SK-N-SH (cell line): ENCODE measurements at regions not wholly inside any gene's neighbourhood (a gene's known extent, or its start where the extent isn't known, plus 50 kb on each side); places are given as distances from the start of the nearest gene placed in this dataset.

Experiments
- CTCF ChIA-PET: fragments of 300-600, 350-600 bp; formaldehyde crosslinking; extraction: SDS; loops from one replicate; lab custom pipeline; 2021; lab: Yijun Ruan, JAX
- POLR2A ChIA-PET: fragments of 350-600 bp; sonication (Branson Sonifier 250); formaldehyde crosslinking; extraction: SDS; loops from one replicate; lab custom pipeline; 2020; ENCODE audit warnings: antibody characterized with exemption, inconsistent platforms; lab: Yijun Ruan, JAX
- DNase-seq: peaks from one replicate; pipeline ENCODE4 v3.0.0; 2012
- H2AFZ ChIP-seq: fragments of 200-600 bp; sonication (generic); 2 replicates; pipeline ENCODE4 v1.8.1; 2016; ENCODE audit warnings: antibody characterized with exemption, mild to moderate bottlenecking, low read depth
- H3F3A ChIP-seq: fragments of 200-600 bp; sonication (generic); replicated peaks from 2 replicates; pipeline ENCODE3; 2016; ENCODE audit warnings: antibody characterized with exemption, mild to moderate bottlenecking; ENCODE audit not compliant: insufficient read depth
- H3K27ac ChIP-seq, 2 experiments: fragments of 200-500 bp in 1 of 2; fragments of 200-600 bp in 1 of 2; sonication (Bioruptor generic) in 1 of 2; sonication (generic), shearing (Covaris generic) in 1 of 2; 2 replicates each; pipeline versions ENCODE4 v1.5.1 to v1.6.1; 2014 to 2016; ENCODE audit warnings: low read depth in 2 of 2, inconsistent platforms in 1 of 2, low read length in 1 of 2, mild to moderate bottlenecking in 1 of 2, mixed read lengths in 1 of 2
- H3K27me3 ChIP-seq: fragments of 200-600 bp; sonication (generic), shearing (Covaris generic); 2 replicates; pipeline ENCODE4 v1.6.1; 2016; ENCODE audit warnings: mixed run types; ENCODE audit not compliant: insufficient read depth
- H3K36me3 ChIP-seq, 2 experiments: fragments of 200-500 bp in 1 of 2; fragments of 200-600 bp in 1 of 2; sonication (Bioruptor generic) in 1 of 2; sonication (generic) in 1 of 2; replicated peaks in 1 of 2; 2 replicates each; pipeline versions ENCODE3 to v1.5.1; 2014 to 2016; ENCODE audit warnings: low read length in 1 of 2, mild to moderate bottlenecking in 1 of 2; ENCODE audit not compliant: insufficient read depth in 2 of 2, control insufficient read depth in 1 of 2
- H3K4me1 ChIP-seq, 2 experiments: fragments of 200-500 bp in 1 of 2; fragments of 200-600 bp in 1 of 2; sonication (Bioruptor generic) in 1 of 2; sonication (generic), shearing (Covaris generic) in 1 of 2; 2 replicates each; pipeline versions ENCODE4 v1.5.1 to v1.6.1; 2014 to 2016; ENCODE audit warnings: low read depth in 1 of 2, low read length in 1 of 2, mixed run types in 1 of 2; ENCODE audit not compliant: insufficient read depth in 2 of 2, control insufficient read depth in 1 of 2
- H3K4me2 ChIP-seq: fragments of 200-600 bp; sonication (generic), shearing (Covaris generic); 2 replicates; pipeline ENCODE4 v1.6.1; 2017; ENCODE audit warnings: mixed run types
- H3K4me3 ChIP-seq, 2 experiments: fragments of 200-500 bp in 1 of 2; fragments of 200-600 bp in 1 of 2; sonication (Bioruptor generic) in 1 of 2; sonication (generic), shearing (Covaris generic) in 1 of 2; 2 replicates each; pipeline versions ENCODE4 v1.5.1 to v1.8.1; 2014 to 2016; ENCODE audit warnings: low read depth in 2 of 2, inconsistent platforms in 1 of 2, low read length in 1 of 2, mild to moderate bottlenecking in 1 of 2, mixed read lengths in 1 of 2, moderate library complexity in 1 of 2
- H3K79me2 ChIP-seq: fragments of 200-600 bp; sonication (generic); 2 replicates; pipeline ENCODE4 v1.8.1; 2017; ENCODE audit warnings: mild to moderate bottlenecking; ENCODE audit not compliant: insufficient read depth
- H3K9ac ChIP-seq: fragments of 200-600 bp; sonication (generic); 2 replicates; pipeline ENCODE4 v1.6.1; 2017; ENCODE audit warnings: mixed run types
- H3K9me2 ChIP-seq: fragments of 200-600 bp; sonication (generic); 2 replicates; pipeline ENCODE4 v1.6.1; 2017; ENCODE audit warnings: mixed run types
- H3K9me3 ChIP-seq: fragments of 200-600 bp; sonication (generic); 2 replicates; pipeline ENCODE4 v1.6.1; 2017; ENCODE audit warnings: mixed run types, mild to moderate bottlenecking, moderate library complexity
- H4K20me1 ChIP-seq: fragments of 200-600 bp; sonication (generic); 2 replicates; pipeline ENCODE4 v1.6.1; 2017; ENCODE audit warnings: mild to moderate bottlenecking, mixed run types; ENCODE audit not compliant: insufficient read depth
- ELF1 ChIP-seq: IDR thresholded peaks from 2 replicates; pipeline ENCODE4 v1.4.0; 2012
- EZH2phosphoT487 ChIP-seq: fragments of 200-600 bp; sonication (generic); IDR thresholded peaks from 2 replicates; pipeline ENCODE4 v1.6.1; 2017; ENCODE audit warnings: low read depth, mixed run types, mild to moderate bottlenecking, antibody characterized with exemption, moderate library complexity, borderline replicate concordance
- GATA2 ChIP-seq: sonication (generic); formaldehyde crosslinking; IDR thresholded peaks from 2 replicates; pipeline ENCODE4 v1.5.0; 2020; ENCODE audit warnings: mild to moderate bottlenecking, missing genetic modification reagents
- JUND ChIP-seq: IDR thresholded peaks from 2 replicates; pipeline ENCODE4 v1.4.0; 2012
- MAX ChIP-seq: IDR thresholded peaks from 2 replicates; pipeline ENCODE4 v1.4.0; 2012; ENCODE audit warnings: low read depth
- MXI1 ChIP-seq: IDR thresholded peaks from 2 replicates; pipeline ENCODE4 v1.6.1; 2012; ENCODE audit warnings: mild to moderate bottlenecking, low read depth, low read length, improper control_type of control experiment
- POLR2AphosphoS5 ChIP-seq: IDR thresholded peaks from 2 replicates; pipeline ENCODE4 v1.6.1; 2012; ENCODE audit warnings: low read depth, low read length
- RFX5 ChIP-seq: IDR thresholded peaks from 2 replicates; pipeline ENCODE4 v1.6.1; 2012; ENCODE audit warnings: mild to moderate bottlenecking, improper control_type of control experiment, low read length
- RXRA ChIP-seq: IDR thresholded peaks from 2 replicates; pipeline ENCODE4 v1.4.0; 2012; ENCODE audit warnings: low read depth, mild to moderate bottlenecking, borderline replicate concordance
- TCF12 ChIP-seq: IDR thresholded peaks from 2 replicates; pipeline ENCODE4 v1.4.0; 2012
- WGBS: methylation state at CpG from one replicate; pipeline ENCODE4 v1.1.6; 2017; ENCODE audit warnings: low lambda C conversion rate; 5-methylcytosine and 5-hydroxymethylcytosine counted together
- TF ChIP-seq, protein P1 (sequence below): IDR thresholded peaks from 2 replicates; pipeline ENCODE4 v1.6.1; 2012; ENCODE audit warnings: mild to moderate bottlenecking, low read depth, low read length, moderate library complexity
- TF ChIP-seq, protein P2 (sequence below): fragments of 150-350 bp; IDR thresholded peaks from 2 replicates; pipeline ENCODE4 v1.6.1; 2017; ENCODE audit warnings: antibody characterized with exemption, low read length, low read depth, borderline replicate concordance

DNA sequence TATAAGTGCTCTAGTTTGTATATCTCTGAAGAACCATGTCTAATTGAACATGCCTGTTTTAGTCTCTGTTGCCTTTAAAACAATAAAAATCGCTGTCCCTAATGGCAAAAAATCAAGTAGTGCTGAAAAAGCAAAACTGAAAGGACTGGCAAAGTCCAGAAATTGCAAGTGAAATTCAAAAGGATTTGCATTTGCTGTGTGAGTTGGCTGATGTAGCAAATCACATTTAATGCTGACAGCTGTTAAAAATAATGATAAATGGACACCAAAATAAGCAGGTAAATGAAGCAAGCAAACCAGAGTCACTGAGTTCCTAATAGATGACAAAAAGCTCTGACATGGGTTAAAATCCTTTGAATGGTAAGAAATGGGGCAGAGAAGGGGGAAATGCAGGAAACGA lies 874.1 kb downstream of the GRM8 start:
- no peaks in the 10 kb centered on the region for H3K27me3 ChIP-seq
- ChIA-PET CTCF (interaction anchor here (1.6 kb wide), 1 partner anchor 12 kb away, joined by 5 read pairs; no protein-coding TSS in a partner anchor), POLR2A (no interaction called here)
- DNase-seq: no peak
- no peak for TF ChIP-seq RXRA
- no peak for TF ChIP-seq TCF12
- TF ChIP-seq, protein P1, sequence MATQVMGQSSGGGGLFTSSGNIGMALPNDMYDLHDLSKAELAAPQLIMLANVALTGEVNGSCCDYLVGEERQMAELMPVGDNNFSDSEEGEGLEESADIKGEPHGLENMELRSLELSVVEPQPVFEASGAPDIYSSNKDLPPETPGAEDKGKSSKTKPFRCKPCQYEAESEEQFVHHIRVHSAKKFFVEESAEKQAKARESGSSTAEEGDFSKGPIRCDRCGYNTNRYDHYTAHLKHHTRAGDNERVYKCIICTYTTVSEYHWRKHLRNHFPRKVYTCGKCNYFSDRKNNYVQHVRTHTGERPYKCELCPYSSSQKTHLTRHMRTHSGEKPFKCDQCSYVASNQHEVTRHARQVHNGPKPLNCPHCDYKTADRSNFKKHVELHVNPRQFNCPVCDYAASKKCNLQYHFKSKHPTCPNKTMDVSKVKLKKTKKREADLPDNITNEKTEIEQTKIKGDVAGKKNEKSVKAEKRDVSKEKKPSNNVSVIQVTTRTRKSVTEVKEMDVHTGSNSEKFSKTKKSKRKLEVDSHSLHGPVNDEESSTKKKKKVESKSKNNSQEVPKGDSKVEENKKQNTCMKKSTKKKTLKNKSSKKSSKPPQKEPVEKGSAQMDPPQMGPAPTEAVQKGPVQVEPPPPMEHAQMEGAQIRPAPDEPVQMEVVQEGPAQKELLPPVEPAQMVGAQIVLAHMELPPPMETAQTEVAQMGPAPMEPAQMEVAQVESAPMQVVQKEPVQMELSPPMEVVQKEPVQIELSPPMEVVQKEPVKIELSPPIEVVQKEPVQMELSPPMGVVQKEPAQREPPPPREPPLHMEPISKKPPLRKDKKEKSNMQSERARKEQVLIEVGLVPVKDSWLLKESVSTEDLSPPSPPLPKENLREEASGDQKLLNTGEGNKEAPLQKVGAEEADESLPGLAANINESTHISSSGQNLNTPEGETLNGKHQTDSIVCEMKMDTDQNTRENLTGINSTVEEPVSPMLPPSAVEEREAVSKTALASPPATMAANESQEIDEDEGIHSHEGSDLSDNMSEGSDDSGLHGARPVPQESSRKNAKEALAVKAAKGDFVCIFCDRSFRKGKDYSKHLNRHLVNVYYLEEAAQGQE: no peak
- no peak for TF ChIP-seq JUND
- TF ChIP-seq POLR2AphosphoS5: no peak
- TF ChIP-seq ELF1: no peak
- no peak overlapping the region for H3K4me2 ChIP-seq
- H3K27ac ChIP-seq: no peak overlapping the region
- H3F3A ChIP-seq: no peaks in the 10 kb centered on the region
- WGBS: 17% methylated on average over 2 of the region's 2 CpGs
- no peak overlapping the region for H3K4me3 ChIP-seq
- no peaks in the 10 kb centered on the region for H4K20me1 ChIP-seq
- no peaks in the 10 kb centered on the region for H3K79me2 ChIP-seq
- no peak overlapping the region for H2AFZ ChIP-seq
- no peaks in the 10 kb centered on the region for H3K9me3 ChIP-seq
- H3K9me2 ChIP-seq: no peaks in the 10 kb centered on the region
- H3K4me1 ChIP-seq: peaks cover 0 to 4% of the 10 kb centered on the region in 2 experiments; a peak in 2 of 4 replicates
- H3K9ac ChIP-seq: no peak overlapping the region
- H3K36me3 ChIP-seq: no peaks in the 10 kb centered on the region

GRCh38 chr7:126370038-126370668 lies 882.6 kb downstream of the GRM8 start:
- TF ChIP-seq GATA2 (CRISPR knock-in tag) (no peak), EZH2phosphoT487 (no peak), MAX (no peak), MXI1 (no peak), RFX5 (no peak)
- TF ChIP-seq, protein P1: no peak
- TF ChIP-seq, protein P2, sequence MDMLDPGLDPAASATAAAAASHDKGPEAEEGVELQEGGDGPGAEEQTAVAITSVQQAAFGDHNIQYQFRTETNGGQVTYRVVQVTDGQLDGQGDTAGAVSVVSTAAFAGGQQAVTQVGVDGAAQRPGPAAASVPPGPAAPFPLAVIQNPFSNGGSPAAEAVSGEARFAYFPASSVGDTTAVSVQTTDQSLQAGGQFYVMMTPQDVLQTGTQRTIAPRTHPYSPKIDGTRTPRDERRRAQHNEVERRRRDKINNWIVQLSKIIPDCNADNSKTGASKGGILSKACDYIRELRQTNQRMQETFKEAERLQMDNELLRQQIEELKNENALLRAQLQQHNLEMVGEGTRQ: no peak
- CTCF ChIA-PET: no interaction called here
- no peaks in the 10 kb centered on the region for H3F3A ChIP-seq
- no peak overlapping the region for H3K9ac ChIP-seq
- H3K36me3 ChIP-seq: no peaks in the 10 kb centered on the region
- 21% methylated on average over 1 of the region's 1 CpG for WGBS
- no peak for DNase-seq
- no peak overlapping the region for H2AFZ ChIP-seq
- H3K4me2 ChIP-seq: no peak overlapping the region
- POLR2A ChIA-PET: no interaction called here
- H3K9me2 ChIP-seq: no peaks in the 10 kb centered on the region
- no peak overlapping the region for H3K4me3 ChIP-seq
- no peaks in the 10 kb centered on the region for H3K27me3 ChIP-seq
- no peaks in the 10 kb centered on the region for H3K79me2 ChIP-seq
- no peaks in the 10 kb centered on the region for H3K4me1 ChIP-seq
- no peaks in the 10 kb centered on the region for H3K9me3 ChIP-seq
- no peak overlapping the region for H3K27ac ChIP-seq
- no peaks in the 10 kb centered on the region for H4K20me1 ChIP-seq
